Heart left ventricle (tissue), 16 donors: ENCODE measurements at regions not wholly inside any gene's neighbourhood (a gene's known extent, or its start where the extent isn't known, plus 50 kb on each side); places are given as distances from the start of the nearest gene placed in this dataset.

Experiments used
- ATAC-seq, 4 donors: fragments of 200-7000 bp; cut with Tn5 transposase; one replicate each; pipeline ENCODE4 v1.9.1; 2020 to 2022; ENCODE audit warnings: moderate library complexity in 4 of 4, mild to moderate bottlenecking in 3 of 4, moderate number of reproducible peaks in 1 of 4
- DNase-seq, 5 donors: peaks; one replicate each; pipeline ENCODE4 v3.0.0-alpha.2; 2020
- H3K27ac ChIP-seq, 12 donors: fragments of 200-600 bp; sonication (generic) in 4 of 12; one replicate each; pipeline versions ENCODE4 v1.5.0 to v1.8.0; 2016 to 2022; ENCODE audit warnings: mild to moderate bottlenecking in 2 of 12
- H3K27me3 ChIP-seq, 9 donors: fragments of 200-600 bp; sonication (generic) in 2 of 9; one replicate each; pipeline versions ENCODE4 v1.5.1 to v1.8.0; 2016 to 2022; ENCODE audit warnings: mild to moderate bottlenecking in 3 of 9
- H3K36me3 ChIP-seq, 9 donors: fragments of 200-600 bp; sonication (generic) in 2 of 9; one replicate each; pipeline versions ENCODE4 v1.5.0 to v1.8.0; 2018 to 2022; ENCODE audit warnings: mild to moderate bottlenecking in 2 of 9
- H3K4me1 ChIP-seq, 12 donors: fragments of 200-600 bp; sonication (generic) in 4 of 12; one replicate each; pipeline versions ENCODE4 v1.5.0 to v1.8.0; 2016 to 2022; ENCODE audit warnings: mild to moderate bottlenecking in 3 of 12
- H3K4me3 ChIP-seq, 12 donors: fragments of 200-600 bp; sonication (generic) in 4 of 12; one replicate each; pipeline versions ENCODE4 v1.5.0 to v1.8.0; 2017 to 2022; ENCODE audit warnings: mild to moderate bottlenecking in 9 of 12, moderate library complexity in 4 of 12
- H3K9me3 ChIP-seq, 12 donors: fragments of 200-600 bp; sonication (generic) in 4 of 12; one replicate each; pipeline versions ENCODE4 v1.5.0 to v1.8.0; 2016 to 2022; ENCODE audit warnings: mild to moderate bottlenecking in 1 of 12
- POLR2A ChIP-seq, 2 donors: fragments of 450-650 bp; IDR thresholded peaks; one replicate each; pipeline ENCODE4 v1.6.1; 2017; ENCODE audit warnings: antibody characterized with exemption in 2 of 2, mild to moderate bottlenecking in 2 of 2, moderate library complexity in 2 of 2
- WGBS, 4 donors: extraction: QIAGEN DNeasy Blood & Tissue Kit in 2 of 4; methylation state at CpG; one replicate each; pipeline versions ENCODE4 v1.1.5 to v1.1.7; 2013 to 2018; 5-methylcytosine and 5-hydroxymethylcytosine counted together
- intact Hi-C, 10 donors: fragments of 100-400 bp; cut with DNase I; formaldehyde crosslinking; loops; one replicate each; pipeline versions ENCODE4 v1.11.1 to v1.14.2; 2022
- TF ChIP-seq, protein P1 (sequence below), 12 donors: fragments of 200-600 bp; sonication (generic) in 4 of 12; IDR thresholded peaks; one replicate each; pipeline versions ENCODE4 v1.5.0 to v1.8.0; 2018 to 2022; ENCODE audit warnings: antibody characterized with exemption in 12 of 12, mild to moderate bottlenecking in 5 of 12
- donor health status: ischemic (EF 13 %, LVEDD 7.1; RV severe dilation, severe dysfunction).
- donor health status: healthy with polysubstance abuse.
- donor health status: DM: no; HTN: yes; CAD: no.
- donor health status: DM: no; HTN: no; CAD: no.
- donor health status: ischemic (EF 25% LVEDD 6.9; RV normal size, moderate dysfunction).
- donor health status: ischemic (EF 25% LVEDD 5.7; RV mildly dilated, moderate dysfunction).
- donor health status: healthy.
- donor health status: DM: yes; HTN: yes; CAD: no.
- donor health status: ischemic (EF 35%, LVEDD 5.7; RV mildly dilated, moderate dysfunction).
- donor health status: nonischemic (EF 11% LVEDD 7.7; RV severe dilation, severe dysfunction).
- donor health status: DM: yes; HTN: yes; CAD: no.
- donor health status: PGD.
- donor health status: ischemic (EF 29% LVEDD 5.4; RV normal size, mild dysfunction).
- donor health status: nonischemic (EF 23%, LVEDD 6.1; RV moderate dilation, normal function).

DNA sequence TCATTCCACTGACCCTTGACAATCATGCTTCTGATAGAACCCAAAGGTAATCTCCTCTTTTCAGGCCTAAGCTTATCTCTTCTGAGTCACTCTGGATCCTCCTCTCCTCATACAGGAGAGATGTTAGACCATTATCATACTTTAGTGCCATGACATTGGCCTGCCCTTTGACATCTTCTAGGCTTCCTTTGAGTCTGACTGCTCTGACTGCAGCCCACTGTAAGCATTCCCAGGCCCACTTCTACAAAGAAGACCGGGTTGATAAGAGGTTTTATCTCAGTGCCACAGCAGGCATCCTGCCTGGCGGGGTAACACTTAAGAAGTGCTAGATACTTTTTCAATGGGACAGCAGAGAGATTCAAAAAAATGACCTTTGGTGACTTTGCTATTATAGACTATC lies 438.0 kb downstream of the KCNA4 start:
- 17 to 44% (median 24%) methylated on average over 2 of the region's 2 CpGs for WGBS, 4 donors
- H3K27ac ChIP-seq, result no peak overlapping the region
- no peaks in the 10 kb centered on the region for H3K36me3 ChIP-seq
- no peak overlapping the region for H3K4me3 ChIP-seq
- intact Hi-C loops, result no loop called here
- DNase-seq, result no peak
- no peak for ATAC-seq
- no peaks in the 10 kb centered on the region for H3K4me1 ChIP-seq
- TF ChIP-seq POLR2A (IDR thresholded peaks at IDR 0.05), result no peak
- TF ChIP-seq, protein P1, sequence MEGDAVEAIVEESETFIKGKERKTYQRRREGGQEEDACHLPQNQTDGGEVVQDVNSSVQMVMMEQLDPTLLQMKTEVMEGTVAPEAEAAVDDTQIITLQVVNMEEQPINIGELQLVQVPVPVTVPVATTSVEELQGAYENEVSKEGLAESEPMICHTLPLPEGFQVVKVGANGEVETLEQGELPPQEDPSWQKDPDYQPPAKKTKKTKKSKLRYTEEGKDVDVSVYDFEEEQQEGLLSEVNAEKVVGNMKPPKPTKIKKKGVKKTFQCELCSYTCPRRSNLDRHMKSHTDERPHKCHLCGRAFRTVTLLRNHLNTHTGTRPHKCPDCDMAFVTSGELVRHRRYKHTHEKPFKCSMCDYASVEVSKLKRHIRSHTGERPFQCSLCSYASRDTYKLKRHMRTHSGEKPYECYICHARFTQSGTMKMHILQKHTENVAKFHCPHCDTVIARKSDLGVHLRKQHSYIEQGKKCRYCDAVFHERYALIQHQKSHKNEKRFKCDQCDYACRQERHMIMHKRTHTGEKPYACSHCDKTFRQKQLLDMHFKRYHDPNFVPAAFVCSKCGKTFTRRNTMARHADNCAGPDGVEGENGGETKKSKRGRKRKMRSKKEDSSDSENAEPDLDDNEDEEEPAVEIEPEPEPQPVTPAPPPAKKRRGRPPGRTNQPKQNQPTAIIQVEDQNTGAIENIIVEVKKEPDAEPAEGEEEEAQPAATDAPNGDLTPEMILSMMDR (IDR thresholded peaks at IDR 0.05), result no peak
- no peaks in the 10 kb centered on the region for H3K27me3 ChIP-seq
- peaks cover 0 to 13% (median 0%) of the 10 kb centered on the region in 12 donors for H3K9me3 ChIP-seq

DNA sequence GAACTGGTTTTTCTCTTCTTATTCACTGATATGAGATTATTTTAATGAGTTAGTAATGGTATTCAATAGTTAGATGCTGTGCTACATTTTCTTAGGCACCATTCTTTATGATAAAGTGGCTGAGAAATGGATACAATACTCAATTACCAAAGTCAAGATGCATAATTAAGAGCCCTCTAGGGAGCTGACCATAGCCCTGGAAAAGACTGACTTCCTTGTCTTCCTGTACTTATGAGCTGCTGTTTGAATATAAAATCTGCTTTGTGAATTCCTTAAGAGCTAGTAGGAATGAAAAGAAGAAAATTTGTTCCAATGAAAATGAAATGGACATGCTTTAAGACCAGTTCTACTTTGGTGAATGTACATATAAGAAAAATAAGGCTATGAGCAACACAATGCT lies 452.3 kb downstream of the KCNA4 start:
- H3K4me3 ChIP-seq, result no peak overlapping the region
- H3K27ac ChIP-seq, result no peak overlapping the region
- no peaks in the 10 kb centered on the region for H3K36me3 ChIP-seq
- no peaks in the 10 kb centered on the region for H3K9me3 ChIP-seq
- TF ChIP-seq POLR2A (IDR thresholded peaks at IDR 0.05), result no peak
- TF ChIP-seq, protein P1 (IDR thresholded peaks at IDR 0.05), result no peak
- ATAC-seq (no peak), DNase-seq (no peak)
- H3K27me3 ChIP-seq, result no peaks in the 10 kb centered on the region
- no peaks in the 10 kb centered on the region for H3K4me1 ChIP-seq
- intact Hi-C loops, result no loop called here

DNA sequence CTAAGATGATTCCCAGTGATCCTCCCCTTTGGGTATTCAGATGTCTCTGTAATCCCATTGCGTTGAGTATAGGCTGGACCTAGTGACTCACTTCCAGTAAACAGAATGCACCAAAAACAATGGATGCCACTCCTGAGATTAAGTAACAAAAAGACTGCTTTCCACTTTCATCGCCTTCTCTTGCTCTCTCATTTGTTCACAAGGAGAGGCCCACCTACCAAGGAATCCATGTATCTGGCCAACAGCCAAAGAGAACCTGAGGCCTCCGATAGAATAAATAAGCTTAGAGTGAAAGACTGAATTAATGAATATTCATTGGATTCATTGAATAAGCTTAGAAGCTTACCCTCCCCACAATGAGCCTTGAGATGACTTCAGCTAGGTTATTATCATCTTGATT lies 454.6 kb downstream of the KCNA4 start:
- Histone ChIP-seq H3K4me3 (no peak overlapping the region), H3K27ac (no peak overlapping the region), H3K27me3 (no peaks in the 10 kb centered on the region), H3K4me1 (no peaks in the 10 kb centered on the region), H3K36me3 (no peaks in the 10 kb centered on the region), H3K9me3 (no peaks in the 10 kb centered on the region)
- TF ChIP-seq POLR2A (IDR thresholded peaks at IDR 0.05), result no peak
- TF ChIP-seq, protein P1 (IDR thresholded peaks at IDR 0.05), result no peak
- intact Hi-C loops, result no loop called here
- no peak for DNase-seq
- 60 to 89% (median 79%) methylated on average over 3 of the region's 3 CpGs for WGBS, 4 donors
- no peak for ATAC-seq

DNA sequence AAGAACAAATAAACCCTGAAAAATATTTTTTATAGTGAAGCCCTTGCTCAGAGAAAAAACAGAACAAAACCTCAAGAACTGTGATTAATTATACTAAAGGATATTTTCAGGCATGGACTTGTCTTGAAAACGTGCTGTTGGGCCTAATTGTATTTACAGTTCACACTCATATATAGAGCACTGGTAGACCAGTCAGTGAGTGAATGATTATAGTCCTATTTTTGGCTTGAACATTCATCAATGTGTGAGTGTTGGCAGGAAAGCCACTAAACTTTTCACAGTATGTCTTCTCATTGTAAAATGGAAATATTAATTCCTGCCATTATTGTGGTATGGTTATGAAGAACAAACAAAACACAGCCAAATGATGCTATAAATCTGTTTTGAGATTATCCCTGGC lies 462.8 kb downstream of the KCNA4 start:
- Histone ChIP-seq H3K36me3 (no peaks in the 10 kb centered on the region), H3K4me1 (peaks cover 0 to 9% (median 0%) of the 10 kb centered on the region in 12 donors), H3K27me3 (no peaks in the 10 kb centered on the region), H3K9me3 (no peaks in the 10 kb centered on the region), H3K27ac (no peak overlapping the region), H3K4me3 (no peak overlapping the region)
- no peak for DNase-seq
- no peak for TF ChIP-seq POLR2A (IDR thresholded peaks at IDR 0.05)
- TF ChIP-seq, protein P1 (IDR thresholded peaks at IDR 0.05), result no peak
- peak in 3 of 4 donors; percentile 45 to 58 (median 55) for ATAC-seq
- 5 to 11% (median 8%) methylated on average over 1 of the region's 1 CpG for WGBS, 4 donors
- intact Hi-C loops, result no loop called here
